ENCODE measurements at regions not wholly inside any gene's neighbourhood (a gene's known extent, or its start where the extent isn't known, plus 50 kb on each side); places are given as distances from the start of the nearest gene placed in this dataset.
"Not testable (repeated sequence)": the region's sequence is repeated elsewhere in the genome, so short reads cannot be mapped to it uniquely, and the experiment has no call there.

- DNase-seq = no peak
These were observed 72.9 kb upstream of the SNTG2 start for GRCh38 chr2:877747-878146.

GRCh38 chr2:875687-876615, 74.7 kb upstream of the SNTG2 start:
- DNase-seq = no peak

- DNase-seq = no peak
These were observed 76.7 kb upstream of the SNTG2 start for GRCh38 chr2:873651-874580.

- no peak for DNase-seq
These were observed 77.6 kb upstream of the SNTG2 start for GRCh38 chr2:873027-873426.

- DNase-seq = no peak
These were observed 78.5 kb upstream of the SNTG2 start for GRCh38 chr2:871926-872680.

GRCh38 chr2:871175-871727, 79.4 kb upstream of the SNTG2 start:
- DNase-seq = no peak

- no peak for DNase-seq
These were observed 80.2 kb upstream of the SNTG2 start for GRCh38 chr2:870426-870825.

- no peak for DNase-seq
These were observed 80.8 kb upstream of the SNTG2 start for GRCh38 chr2:869894-870293.

GRCh38 chr2:869357-869871, 81.2 kb upstream of the SNTG2 start:
- DNase-seq = no peak

- not testable (repeated sequence) for DNase-seq
These were observed 81.8 kb upstream of the SNTG2 start for GRCh38 chr2:868857-869256.

GRCh38 chr2:867296-867695, 83.4 kb upstream of the SNTG2 start:
- no peak for DNase-seq

- no peak for DNase-seq
These were observed 83.8 kb upstream of the SNTG2 start for GRCh38 chr2:866887-867286.

- DNase-seq = no peak
These were observed 84.5 kb upstream of the SNTG2 start for GRCh38 chr2:866009-866680.

- DNase-seq = no peak
These were observed 86.0 kb upstream of the SNTG2 start for GRCh38 chr2:864501-865106.

- no peak for DNase-seq
These were observed 86.8 kb upstream of the SNTG2 start for GRCh38 chr2:863732-864450.

- DNase-seq = no peak
These were observed 87.8 kb upstream of the SNTG2 start for GRCh38 chr2:862731-863466.

GRCh38 chr2:862355-862687, 88.3 kb upstream of the SNTG2 start:
- no peak for DNase-seq

- DNase-seq = peak; percentile 5
These were observed 88.8 kb upstream of the SNTG2 start for GRCh38 chr2:861655-862354.

- DNase-seq = no peak
These were observed 90.3 kb upstream of the SNTG2 start for GRCh38 chr2:860259-860855.
